ENCODE measurements at regions not wholly inside any gene's neighbourhood (a gene's known extent, or its start where the extent isn't known, plus 50 kb on each side); places are given as distances from the start of the nearest gene placed in this dataset.

DNA sequence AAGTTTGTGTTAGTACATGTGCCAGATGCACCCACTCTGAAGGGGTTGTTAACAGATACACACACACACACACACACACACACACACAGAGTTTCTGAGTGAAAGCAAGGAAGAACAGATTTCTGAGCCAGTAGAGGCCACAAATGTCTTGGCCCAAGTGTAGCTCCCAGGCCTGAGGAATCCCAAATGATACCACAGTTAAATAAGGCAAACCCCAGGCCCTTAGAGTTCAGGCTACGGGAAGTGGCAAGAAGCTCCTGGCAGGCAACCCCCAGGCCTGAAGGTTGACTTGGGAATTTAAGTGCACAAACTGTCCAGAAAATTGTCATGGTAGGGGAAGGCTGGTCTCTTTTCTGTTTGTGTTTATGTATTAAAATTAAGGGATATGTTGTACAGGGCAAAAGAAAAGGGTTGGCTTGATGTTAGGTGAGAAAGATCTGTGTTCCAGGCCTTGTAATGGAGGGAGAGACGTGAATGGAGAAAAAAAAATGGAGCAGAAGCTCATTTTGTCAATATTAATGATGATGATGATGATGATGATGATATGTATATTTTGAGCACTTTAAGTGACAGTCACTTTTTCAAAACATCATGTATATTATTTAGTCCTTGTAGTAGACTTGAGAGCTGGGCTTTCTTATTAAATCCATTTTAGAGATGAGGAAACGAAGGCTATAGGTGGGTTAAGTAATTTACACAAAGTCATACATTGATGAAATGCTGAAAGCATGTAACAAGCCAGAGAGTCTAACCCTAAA, 317.0 kb upstream of the JAG1 start:
- DNase-seq (ENCODE audit: low read depth): no peak

DNA sequence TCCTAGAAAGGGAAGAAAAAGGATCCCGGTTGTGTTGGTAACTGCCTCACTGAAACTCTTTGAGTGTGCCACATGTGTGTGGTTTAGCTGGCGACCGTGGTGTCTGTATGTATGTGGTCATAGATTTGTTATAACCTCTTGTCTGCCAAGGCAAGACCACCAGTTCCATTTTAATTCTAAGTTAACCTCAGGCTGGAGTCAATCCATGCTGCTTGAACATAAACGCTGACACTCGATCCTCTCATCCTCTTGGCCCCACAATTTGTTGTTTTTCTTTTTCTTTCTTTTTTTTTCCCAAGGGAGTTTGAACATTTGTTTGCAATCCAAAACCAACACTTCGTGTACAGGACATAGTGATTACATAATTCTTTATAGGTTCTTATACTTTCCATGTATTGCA, 318.9 kb upstream of the JAG1 start:
- no peak for DNase-seq (ENCODE audit: low read depth)

DNA sequence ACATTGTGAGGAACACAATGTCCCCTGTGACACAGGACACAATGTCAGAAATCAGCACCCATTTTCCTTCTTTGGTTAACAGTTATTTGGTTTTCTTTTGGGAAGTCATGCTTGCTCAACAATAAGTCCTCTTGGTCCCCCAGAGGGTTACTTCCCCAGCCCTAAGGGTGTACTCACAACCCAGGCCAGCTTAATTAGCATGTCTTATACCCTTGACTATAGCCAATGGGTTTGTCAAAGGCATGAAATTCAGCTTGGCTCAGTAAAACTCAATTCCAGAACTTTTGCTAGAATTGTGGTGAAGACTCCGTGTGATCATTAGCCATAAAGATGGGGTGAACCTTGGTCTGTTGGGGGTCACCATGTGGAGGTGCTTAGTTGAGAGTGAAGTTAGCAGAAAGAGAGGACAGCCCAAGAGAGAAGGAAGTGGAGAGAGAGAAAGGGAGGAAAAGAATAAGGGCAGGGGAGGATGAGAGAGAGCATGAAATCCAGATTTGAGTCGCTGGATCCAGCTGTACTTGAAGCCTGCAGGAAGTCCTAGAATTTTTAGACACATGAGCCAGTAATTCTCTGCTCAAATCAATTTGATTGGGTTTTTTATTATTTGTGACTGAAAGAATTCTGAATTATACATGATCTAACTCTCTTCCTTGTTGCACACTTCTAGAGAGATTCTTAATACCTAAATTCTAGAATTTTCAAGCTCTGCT, 321.3 kb upstream of the JAG1 start:
- DNase-seq (ENCODE audit: low read depth): no peak

DNA sequence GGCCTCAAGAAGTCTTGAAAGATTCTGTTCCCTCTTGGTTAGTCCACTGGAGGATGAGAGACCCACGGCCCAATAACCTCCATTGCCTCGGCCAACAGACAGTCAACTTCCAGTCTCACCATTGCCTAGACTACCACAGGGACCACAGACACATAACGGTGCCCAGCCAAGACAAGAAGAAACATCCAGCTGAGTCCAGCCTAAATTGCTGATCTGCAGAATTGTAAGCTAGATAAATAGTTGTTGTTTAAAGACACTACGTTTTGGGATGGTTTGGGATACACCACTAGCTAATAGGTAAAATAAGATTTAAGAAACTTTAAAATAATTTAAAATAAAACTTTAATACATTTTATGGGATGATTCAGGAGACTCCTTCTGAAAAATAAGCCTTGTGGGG, 324.7 kb upstream of the JAG1 start:
- no peak for DNase-seq (ENCODE audit: low read depth)

DNA sequence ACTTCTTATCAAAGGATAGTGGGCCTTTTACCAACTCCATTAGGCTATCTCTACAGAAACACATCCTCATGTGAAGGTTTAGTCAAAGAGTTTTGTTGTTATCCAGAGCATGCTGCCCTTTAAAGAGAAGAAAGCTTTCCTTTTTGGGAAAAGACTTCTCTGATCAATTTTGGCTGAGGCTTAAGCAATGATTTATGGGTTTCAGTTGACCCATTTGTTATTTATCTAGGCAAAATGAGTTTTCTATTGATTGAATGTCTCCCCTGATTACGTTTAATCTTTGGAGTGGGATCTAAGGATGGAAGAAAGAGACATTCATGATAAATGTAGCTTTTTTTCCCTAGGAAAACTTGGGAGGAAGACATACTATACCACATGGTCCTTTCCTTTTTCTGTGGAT, 326.6 kb upstream of the JAG1 start:
- DNase-seq (ENCODE audit: low read depth): no peak

DNA sequence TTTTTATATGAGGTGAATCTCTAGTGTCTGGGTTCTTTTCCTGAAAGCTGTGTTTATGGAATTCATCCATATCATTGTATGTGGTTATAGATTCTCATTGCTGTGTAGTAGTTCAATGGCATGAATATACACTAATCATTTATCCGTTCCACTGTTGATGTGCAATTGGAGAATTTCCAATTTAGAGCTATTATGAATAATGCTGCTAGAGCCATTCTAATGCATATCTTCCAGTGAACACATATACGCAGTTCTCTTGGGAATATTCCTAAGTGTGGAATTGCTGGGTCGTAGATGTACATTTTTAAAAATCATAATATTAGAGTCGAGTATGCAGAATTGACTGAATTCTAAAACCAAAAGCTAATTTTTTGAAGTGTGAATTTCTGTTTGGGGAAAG, 327.5 kb upstream of the JAG1 start:
- DNase-seq (ENCODE audit: low read depth): no peak

DNA sequence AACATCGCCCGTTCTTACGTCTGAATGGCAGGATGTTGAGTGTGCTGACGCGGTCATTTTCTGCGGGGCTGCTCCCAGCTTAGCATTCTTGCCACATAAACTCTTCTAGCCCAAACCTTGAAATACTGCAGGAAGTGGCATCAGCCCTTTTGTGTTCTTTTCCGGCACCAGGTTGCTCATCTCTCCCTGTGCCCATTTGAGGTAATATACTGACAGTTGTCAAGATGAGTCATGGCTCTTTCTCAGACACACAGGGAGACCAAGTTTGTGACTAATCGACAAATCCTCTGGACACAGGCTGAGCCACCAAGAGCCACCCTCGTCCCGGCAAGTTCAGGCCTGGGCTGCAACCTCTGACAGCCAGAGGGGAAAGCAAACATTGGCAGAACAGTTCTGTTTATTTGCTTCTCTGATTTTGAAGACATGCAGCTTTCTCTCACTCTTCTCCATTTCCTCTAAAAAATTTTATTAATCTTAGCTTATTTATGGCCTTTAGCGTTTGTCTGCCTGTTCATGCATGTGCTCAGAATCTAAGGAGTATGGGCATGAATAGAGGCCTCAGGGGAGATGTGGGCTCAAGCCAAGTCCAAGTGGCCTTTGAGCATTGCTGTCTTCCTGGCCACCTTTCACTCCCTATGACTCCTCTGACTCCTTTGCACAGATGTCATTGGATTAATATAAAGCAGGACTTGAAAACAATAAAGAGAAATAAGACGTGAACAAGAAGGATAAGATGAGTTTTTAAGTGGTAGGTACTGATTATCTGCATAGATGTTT, 328.2 kb upstream of the JAG1 start:
- peak; percentile 47 for DNase-seq (ENCODE audit: low read depth)

DNA sequence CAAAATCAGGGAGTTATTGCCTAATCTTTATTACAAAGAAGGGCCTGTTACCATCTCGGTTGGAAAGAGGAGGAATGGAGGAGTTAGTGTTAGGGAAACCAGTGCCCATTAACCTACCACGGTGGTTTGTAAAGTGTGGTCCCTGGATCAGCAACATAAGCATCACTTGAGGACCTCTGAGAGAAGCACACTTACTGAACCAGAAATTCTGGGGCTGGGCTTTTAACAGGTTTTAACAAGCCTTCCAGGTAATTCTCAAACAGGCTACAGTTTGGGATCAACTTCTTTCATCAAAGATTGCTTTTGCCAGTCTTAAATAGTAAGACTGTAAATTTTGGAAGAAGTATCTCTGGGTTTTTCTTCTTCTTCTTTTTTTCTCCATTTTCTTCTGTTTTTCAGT, 329.5 kb upstream of the JAG1 start:
- DNase-seq (ENCODE audit: low read depth): no peak

DNA sequence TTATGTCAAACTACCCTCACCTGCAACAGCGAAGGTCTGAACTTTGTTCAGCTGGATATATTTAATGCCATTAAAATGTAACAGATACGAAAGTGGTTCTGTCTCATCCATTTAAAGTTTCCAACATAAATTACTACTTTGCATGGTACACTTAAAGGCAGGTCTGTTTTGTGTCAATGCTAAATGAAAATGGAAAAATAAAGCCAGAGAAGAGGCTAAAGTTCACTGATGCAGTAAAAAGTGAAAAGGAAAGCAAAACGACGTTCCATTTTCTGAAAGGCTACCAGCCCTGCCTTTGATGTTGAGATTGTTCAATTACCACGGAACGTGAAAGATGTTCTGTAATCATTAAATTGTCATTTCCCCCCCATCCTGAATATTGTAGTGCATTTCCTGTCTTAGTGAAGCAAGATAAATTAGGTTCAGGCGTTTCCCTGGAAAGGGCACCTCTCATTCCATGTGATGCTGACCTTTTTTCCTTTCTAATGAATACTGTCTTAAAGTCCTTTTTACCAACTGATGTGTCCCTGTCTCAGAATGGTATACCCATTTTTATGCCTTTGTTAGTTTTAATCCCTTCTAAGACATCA, 334.7 kb upstream of the JAG1 start:
- DNase-seq (ENCODE audit: low read depth): no peak

DNA sequence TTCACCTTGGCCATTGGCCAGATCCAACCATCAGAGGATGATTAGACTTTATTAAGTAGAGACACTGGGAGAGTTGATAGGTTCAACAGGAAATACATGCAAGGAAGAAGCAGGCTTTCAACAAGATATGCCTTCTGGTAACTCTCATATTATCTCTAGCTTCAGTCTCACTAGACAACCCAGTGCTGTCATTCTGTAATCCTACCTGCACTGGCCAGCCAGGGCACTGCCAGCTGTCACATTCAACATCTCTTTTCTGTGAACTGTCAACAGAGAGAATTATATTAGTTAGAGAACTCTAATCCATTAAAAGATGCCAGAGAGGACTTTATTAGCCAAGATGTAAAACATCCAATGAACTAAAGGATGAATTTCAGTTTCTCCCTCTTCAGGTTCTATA, 337.9 kb upstream of the JAG1 start:
- DNase-seq (ENCODE audit: low read depth): no peak

DNA sequence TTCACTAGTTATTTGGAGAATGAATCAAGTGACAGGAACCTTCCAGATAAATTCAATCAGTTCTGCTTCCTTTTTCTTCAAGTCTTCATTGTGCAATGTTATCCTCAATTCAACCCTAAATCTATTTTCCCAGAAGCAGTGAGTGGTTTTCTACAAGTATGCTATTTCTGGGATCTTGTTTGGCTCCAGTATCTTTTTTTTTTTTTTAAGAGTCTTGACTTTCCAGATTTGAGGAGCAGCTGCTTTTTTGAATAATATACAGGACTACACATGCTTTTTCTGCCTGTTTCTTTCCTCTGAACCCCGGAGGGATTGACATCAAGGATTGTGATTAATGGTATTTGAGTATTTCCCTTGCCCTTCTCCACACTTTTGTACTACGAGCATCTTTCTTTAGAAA, 339.2 kb upstream of the JAG1 start:
- DNase-seq (ENCODE audit: low read depth): peak; percentile 27

DNA sequence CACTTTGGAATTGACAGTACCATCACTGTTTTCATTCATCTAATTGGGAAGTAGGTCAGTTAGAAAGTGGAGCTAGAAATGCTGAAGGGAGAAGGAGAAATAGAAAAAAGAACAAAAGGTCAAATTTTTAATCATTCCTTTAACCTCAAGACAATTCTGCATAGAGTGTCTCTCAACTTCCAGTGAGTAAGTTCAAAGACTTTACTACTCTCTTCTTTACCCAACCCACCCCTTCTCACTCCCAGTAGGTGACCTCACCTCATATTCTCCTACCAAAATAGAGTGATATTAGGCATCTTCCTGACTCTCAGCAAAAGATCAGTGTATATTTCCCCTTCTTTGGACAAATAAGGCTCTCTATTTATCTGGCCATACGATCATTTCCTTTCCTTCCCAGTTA, 340.0 kb upstream of the JAG1 start:
- DNase-seq (ENCODE audit: low read depth): no peak

DNA sequence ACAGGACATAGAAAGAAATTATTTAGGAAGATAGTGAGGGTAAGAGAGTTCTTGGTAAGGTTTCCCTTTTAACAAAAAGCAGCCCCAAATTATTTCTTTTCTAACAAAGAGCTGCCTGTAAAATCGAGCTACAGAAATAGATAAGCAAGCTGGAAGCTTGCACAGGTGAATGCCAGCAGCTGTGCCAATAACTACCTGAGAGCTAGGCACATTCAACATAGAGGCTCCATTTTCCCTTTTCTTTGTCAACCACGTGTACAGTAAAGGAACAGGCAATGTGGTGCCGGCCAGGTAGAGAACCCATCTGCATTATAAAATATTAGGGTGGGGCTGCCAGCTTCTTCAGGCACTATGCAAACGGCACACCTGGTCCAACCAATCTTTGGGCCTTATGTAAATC, 341.6 kb upstream of the JAG1 start:
- DNase-seq (ENCODE audit: low read depth): no peak

DNA sequence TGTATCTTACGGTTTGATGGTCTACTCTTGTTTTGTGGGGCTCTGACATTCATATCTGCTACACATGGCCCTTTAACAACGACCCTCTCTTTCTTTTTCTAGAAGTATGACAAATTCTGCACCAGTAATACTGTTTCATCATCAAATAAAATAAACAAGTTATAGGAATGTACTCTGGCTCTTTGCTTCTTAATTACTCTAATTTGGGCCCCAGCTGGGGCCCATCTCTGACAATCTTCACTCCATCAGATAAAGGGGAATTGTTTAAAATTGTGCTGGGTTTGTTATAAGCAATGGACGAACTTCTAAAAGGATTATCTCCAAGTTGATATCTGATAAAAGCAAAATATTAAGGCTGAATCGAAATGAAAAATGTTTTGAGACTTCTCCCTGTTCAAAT, 343.6 kb upstream of the JAG1 start:
- no peak for DNase-seq (ENCODE audit: low read depth)

DNA sequence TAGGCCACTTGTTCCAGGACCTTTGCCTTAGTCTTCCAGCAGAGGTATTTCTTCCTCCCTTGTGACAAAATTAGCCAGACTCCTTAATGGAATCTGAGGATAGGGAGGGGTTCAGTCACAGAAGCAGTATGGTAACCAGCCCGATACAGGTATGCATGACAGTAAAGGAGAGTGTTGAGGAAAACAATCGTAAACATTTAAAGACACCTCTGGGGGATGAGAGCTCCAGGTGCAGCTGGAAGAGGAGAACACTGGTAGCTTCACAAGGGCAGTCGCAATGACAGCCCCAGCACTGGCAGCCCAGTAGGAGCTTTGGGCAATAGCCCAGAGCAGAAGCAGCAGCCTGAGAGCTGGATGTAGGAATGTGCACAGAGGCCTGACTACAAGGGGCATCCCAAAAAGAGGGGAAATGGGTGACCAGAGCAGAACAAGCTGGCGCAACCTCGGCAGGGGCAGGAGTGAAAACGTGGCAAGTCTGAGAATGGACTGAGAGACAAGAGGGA, 344.9 kb upstream of the JAG1 start:
- DNase-seq (ENCODE audit: low read depth): no peak

DNA sequence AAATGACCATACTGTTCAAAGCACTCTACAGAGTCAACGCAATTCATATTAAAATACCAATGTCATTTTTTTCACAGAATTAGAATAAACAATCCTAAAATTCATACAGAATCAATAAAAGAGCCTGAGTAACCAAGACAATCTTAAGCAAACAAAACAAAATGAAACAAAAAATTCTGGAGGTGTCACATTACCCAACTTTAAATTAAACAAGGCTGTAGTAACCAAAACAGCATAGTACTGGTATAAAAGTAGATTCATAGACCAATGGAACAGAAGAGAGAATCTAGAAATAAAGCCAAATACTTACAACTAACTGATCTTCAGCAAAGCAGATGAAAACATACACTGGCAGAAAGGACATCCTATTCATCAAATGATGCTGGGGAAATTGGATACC, 346.9 kb upstream of the JAG1 start:
- no peak for DNase-seq (ENCODE audit: low read depth)

DNA sequence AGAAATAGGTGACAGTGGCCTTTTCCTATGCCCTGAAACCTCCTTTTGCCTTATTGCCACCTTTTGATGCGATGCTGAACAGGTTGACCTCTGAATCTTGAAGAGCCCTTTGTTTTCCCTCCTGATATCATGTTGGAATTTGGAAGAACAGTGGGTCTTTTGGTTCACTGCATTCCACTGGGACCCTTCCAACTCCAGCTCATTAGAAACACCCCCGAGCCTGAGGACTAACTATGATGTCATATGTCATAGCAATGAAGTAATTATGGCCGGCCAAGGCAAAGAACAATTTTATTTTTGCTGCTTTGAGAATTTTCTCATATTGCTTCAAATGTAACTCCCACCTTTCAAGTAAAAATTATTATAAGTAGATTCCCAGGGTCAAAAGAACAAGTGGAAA, 353.4 kb upstream of the JAG1 start:
- no peak for DNase-seq (ENCODE audit: low read depth)

DNA sequence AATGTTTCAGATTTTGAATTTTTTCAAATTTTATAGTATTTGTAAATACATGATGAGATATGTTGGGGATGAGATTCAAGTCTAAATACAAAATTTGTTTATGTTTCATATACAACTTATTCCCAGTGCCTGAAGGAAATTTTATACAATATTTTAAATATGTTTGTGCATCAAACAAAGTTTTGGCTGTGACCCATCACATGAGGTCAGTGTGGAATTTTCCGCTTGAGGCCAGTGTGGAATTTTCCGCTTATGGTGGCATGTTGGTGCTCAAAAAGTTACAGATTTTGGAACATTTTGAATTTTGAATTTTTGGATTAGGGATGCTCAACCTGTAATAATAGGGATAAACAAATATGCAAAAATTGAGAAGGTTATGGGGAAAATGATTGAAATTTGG, 356.6 kb upstream of the JAG1 start:
- no peak for DNase-seq (ENCODE audit: low read depth)

DNA sequence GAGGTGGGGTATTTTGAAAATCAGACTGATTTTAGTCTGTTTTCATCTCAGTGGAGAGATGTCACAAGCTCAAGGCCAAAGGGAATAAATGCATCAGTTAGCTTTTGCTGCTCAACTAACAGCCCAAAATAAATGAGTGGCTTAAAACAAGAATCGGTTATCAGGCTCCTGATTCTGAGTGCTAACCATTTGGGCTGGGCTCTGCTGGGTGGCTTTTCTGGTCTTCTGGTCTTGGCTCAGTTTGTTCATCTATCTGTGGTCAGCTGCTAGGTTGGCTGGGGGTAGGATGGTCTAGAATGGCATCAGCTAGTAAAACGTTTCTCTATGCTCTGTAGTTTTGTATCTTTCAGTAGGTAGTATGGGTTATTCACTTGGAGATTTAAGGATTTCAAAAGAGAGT, 357.5 kb upstream of the JAG1 start:
- no peak for DNase-seq (ENCODE audit: low read depth)

DNA sequence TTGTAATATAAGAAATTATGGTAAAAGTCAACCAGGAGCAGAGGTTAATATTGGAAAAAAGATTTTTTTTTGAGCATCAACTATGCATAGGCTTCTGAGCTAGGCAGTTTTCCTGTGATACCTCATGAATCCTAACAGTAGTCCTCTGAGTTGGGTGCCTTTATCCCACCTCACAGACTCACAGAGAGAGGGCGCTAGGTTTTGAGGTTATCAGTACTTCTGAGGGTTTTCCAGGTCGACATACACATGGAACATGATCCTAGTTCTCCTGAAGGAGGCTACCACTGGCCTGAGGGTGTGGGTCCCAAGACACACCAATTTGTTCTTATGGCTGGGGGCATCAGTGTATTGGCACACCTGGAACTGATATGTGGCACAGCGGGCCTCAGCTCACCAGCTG, 358.8 kb upstream of the JAG1 start:
- no peak for DNase-seq (ENCODE audit: low read depth)

DNA sequence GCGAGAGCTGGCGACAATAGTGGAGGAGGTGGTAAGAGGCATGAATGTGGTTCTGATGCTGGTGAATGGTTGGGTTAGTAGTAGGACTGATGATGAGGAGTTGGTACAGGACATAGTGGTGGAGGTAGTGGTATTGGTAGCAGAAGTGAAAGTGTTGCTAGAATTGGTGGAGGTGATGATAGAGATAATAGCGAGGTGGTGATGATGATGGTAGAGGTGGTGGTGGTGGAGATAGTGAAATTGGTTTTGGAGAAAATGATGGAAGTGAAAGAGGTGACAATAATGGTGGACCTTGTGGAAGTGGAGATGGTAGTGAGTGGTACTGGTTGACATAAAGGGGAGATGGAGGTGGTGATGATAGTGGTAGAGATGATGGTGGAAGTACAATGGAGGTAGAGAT, 360.2 kb upstream of the JAG1 start:
- no peak for DNase-seq (ENCODE audit: low read depth)

DNA sequence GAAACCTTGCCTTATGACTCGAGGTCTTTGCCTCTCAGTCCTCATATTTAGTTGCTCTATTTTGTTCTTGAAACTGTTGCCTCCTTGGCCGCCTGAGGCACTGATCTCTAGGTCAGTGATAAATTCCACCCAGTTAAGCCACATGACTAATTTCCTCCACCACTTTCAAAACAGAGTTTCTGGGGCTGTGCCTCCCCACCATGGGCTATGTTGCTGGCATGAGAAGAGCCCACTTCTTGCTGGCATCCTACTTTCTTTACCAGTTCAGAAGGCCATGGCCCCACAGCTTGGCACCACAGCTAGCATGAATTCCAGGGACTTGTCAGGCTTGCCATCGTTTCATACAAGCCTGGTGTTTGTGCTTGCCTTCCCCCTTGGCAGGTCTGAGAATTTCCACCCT, 361.4 kb upstream of the JAG1 start:
- peak; percentile 2 for DNase-seq (ENCODE audit: low read depth)

DNA sequence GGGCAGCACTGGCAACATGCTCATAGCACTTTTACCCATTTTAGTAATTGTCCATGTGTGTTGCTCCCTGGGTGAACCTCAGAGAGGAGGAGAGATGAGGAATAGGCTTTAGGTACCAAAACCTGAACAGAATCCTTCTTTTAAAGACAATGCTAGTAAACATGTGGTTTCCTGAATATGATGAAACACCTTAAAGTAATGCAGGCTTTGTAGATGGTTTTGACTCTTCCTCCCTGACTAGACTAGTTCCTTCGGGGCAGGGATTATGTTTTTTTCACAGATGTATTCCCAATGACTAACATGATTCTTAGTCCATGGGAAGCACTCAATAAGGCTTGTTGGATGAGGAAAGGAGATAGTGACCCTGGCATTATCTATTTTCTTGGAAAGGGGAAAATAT, 367.6 kb upstream of the JAG1 start:
- peak; percentile 28 for DNase-seq (ENCODE audit: low read depth)
